Glutamatergic neuron (in vitro differentiated cells): ENCODE measurements at regions not wholly inside any gene's neighbourhood (a gene's known extent, or its start where the extent isn't known, plus 50 kb on each side); places are given as distances from the start of the nearest gene placed in this dataset.

Experiments
- DNase-seq: peaks from one replicate; pipeline ENCODE4 v3.0.0; 2022
- H3K27ac Mint-ChIP-seq: one replicate; pipeline ENCODE4 v1.8.0; 2020; ENCODE audit warnings: mild to moderate bottlenecking, mixed read lengths, inconsistent platforms; ENCODE audit not compliant: unreplicated experiment
- H3K27me3 Mint-ChIP-seq: one replicate; pipeline ENCODE4 v1.8.0; 2020; ENCODE audit warnings: mild to moderate bottlenecking, moderate library complexity, mixed read lengths, inconsistent platforms; ENCODE audit not compliant: unreplicated experiment
- H3K36me3 Mint-ChIP-seq: one replicate; pipeline ENCODE4 v1.8.0; 2020; ENCODE audit warnings: mild to moderate bottlenecking, mixed read lengths, inconsistent platforms; ENCODE audit not compliant: unreplicated experiment
- H3K4me1 Mint-ChIP-seq: one replicate; pipeline ENCODE4 v1.8.0; 2020; ENCODE audit warnings: mild to moderate bottlenecking, low read depth, mixed read lengths, inconsistent platforms; ENCODE audit not compliant: unreplicated experiment
- H3K4me3 Mint-ChIP-seq: one replicate; pipeline ENCODE4 v1.8.0; 2020; ENCODE audit warnings: mild to moderate bottlenecking, mixed read lengths, inconsistent platforms; ENCODE audit not compliant: unreplicated experiment
- H3K9me3 Mint-ChIP-seq: one replicate; pipeline ENCODE4 v1.8.0; 2020; ENCODE audit warnings: mild to moderate bottlenecking, moderate library complexity, mixed read lengths, inconsistent platforms; ENCODE audit not compliant: unreplicated experiment
- CTCF ChIP-seq: fragments of 200-600 bp; sonication (generic); IDR thresholded peaks from one replicate; pipeline ENCODE4 v1.5.0; 2021; ENCODE audit not compliant: partially characterized antibody, unreplicated experiment

DNA sequence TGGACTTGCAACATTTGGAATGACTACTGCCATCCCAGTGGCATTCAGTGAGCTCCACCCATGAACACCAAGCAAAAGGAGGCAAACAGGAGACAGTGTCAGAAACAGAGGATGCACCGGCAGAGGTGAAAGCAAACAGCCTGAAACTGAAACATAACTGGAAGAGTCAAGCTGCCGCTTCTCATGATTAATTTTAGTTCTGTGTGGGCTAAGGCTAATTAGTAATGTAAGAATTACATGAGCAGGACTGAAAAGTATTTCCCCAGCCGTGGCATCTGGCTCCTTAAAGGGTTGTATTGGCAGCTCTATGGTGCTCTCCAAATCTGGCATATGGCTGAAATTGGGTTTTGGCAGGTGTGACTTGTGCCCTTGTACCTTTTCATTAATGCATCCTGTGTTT, 1108.1 kb downstream of the TSN start:
- H3K4me3 Mint-ChIP-seq = no peak overlapping the region

DNA sequence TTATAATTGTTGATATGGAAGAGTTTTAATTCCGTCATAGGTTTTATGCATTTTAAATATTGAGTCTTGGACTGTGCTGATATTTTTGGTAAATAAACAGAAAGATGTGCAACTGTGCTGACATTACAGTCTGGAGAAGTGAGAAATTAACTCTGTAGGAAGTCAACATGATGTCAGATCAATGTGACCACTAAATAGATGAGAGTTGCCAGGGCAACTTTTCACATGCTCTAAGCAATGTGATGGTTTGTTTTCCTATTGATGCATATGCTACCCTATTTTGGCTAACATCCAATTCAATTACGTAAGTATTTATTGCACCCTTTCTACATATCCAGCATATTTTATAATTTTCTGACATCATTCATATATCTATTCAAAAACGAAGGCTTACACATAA, 1109.3 kb downstream of the TSN start:
- Mint-ChIP-seq H3K36me3 (peaks cover 4% of the 10 kb centered on the region), H3K9me3 (no peaks in the 10 kb centered on the region), H3K27me3 (peaks cover 2% of the 10 kb centered on the region), H3K27ac (no peak overlapping the region), H3K4me3 (no peak overlapping the region), H3K4me1 (peaks cover 2% of the 10 kb centered on the region)
- TF ChIP-seq CTCF = no peak
- no peak for DNase-seq

More for the DNA sequence above, 1108.1 kb downstream of the TSN start:
- Mint-ChIP-seq H3K36me3 (peaks cover 4% of the 10 kb centered on the region), H3K9me3 (no peaks in the 10 kb centered on the region), H3K27ac (no peak overlapping the region), H3K4me1 (peaks cover 2% of the 10 kb centered on the region), H3K27me3 (peaks cover 5% of the 10 kb centered on the region)
- DNase-seq = no peak
- TF ChIP-seq CTCF = no peak

DNA sequence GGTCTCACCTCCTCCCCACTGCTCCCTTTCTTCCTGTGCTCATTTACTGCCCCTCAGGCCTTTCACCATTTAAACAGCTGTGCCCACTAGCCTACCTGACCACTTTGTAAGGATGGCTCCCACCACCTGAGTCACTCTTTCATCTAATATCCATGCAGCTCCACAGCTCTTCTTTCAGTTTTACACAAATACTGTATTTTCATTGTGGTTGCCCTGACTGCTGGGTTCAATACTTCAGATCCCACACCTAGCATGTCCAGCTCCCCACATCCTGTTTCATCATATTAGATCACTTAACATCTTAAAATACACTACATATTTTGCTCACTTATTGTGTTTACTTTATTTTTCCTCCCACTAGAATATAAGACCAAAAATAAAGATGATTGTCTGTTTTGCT, 1110.6 kb downstream of the TSN start:
- TF ChIP-seq CTCF = no peak
- Mint-ChIP-seq H3K36me3 (peaks cover 4% of the 10 kb centered on the region), H3K9me3 (peaks cover 2% of the 10 kb centered on the region), H3K4me3 (no peak overlapping the region), H3K4me1 (peaks cover 4% of the 10 kb centered on the region), H3K27ac (no peak overlapping the region), H3K27me3 (peaks cover 4% of the 10 kb centered on the region)
- no peak for DNase-seq

DNA sequence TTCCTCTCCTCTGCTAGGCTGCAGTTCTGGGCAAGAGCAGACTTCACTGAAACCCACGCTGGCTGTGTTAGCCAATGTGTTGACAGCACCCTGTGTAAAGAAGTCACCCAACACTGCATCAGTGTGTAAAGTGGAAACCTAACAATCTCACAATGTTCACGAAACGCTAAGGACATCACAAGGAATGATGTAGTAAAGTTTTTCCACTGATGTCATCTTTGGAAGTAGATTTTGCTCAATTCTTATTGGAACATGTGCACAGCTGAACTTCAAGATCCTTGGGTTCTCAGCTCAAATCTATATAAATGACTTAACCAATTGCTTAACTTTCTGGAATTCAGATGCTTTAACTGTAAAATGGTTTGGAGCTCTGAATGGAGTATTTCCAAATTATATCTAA, 1112.5 kb downstream of the TSN start:
- H3K4me3 Mint-ChIP-seq = no peak overlapping the region
- TF ChIP-seq CTCF = no peak

DNA sequence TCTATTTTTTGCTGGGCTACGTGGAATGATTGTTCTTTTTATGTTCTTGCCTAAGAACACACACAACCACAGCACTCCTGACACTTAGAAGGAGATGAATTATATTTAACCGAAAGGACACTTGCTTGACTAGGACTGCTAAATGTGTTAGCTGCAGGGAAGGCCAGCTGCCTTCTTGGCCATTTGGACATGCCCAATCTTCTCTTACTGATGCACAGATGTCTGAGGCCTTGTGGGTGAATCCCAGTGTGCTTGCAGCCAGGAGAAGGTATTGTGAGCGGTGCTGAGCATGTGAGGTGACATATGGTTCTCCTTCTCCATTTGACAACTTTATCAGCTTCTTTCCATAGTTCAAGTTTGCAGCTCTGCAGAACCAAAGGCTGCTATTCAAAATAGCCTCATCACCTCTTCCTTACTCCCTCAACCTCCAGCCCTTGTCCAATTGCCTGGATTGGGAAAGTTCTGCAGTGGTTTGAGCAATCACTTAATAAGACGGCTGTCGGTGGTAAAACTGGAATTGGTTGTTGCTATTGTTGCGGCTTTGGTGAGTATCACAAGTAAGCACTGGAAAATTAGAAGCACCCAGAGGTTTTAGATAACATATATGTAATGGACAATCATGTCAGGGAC, 1113.3 kb downstream of the TSN start:
- Mint-ChIP-seq H3K9me3 (peaks cover 2% of the 10 kb centered on the region), H3K4me3 (no peak overlapping the region), H3K36me3 (peaks cover 4% of the 10 kb centered on the region), H3K27ac (peak overlapping the region; percentile 36), H3K27me3 (peaks cover 4% of the 10 kb centered on the region), H3K4me1 (peaks cover 2% of the 10 kb centered on the region)
- no peak for DNase-seq
- no peak for TF ChIP-seq CTCF

More for the DNA sequence above, 1112.5 kb downstream of the TSN start:
- H3K9me3 Mint-ChIP-seq = peaks cover 2% of the 10 kb centered on the region
- no peak for DNase-seq
- peaks cover 4% of the 10 kb centered on the region for H3K27me3 Mint-ChIP-seq
- peaks cover 4% of the 10 kb centered on the region for H3K4me1 Mint-ChIP-seq
- H3K27ac Mint-ChIP-seq = no peak overlapping the region
- H3K36me3 Mint-ChIP-seq = peaks cover 4% of the 10 kb centered on the region
